H9 (cell line): ENCODE measurements at regions not wholly inside any gene's neighbourhood (a gene's known extent, or its start where the extent isn't known, plus 50 kb on each side); places are given as distances from the start of the nearest gene placed in this dataset.

Source experiments
- DNase-seq: peaks from one replicate; pipeline ENCODE4 v3.0.0-alpha.2; 2017
- H2AFZ ChIP-seq: one replicate; pipeline ENCODE4 v1.6.1; 2013; ENCODE audit warnings: mild to moderate bottlenecking, low read length, control low read depth, moderate library complexity
- H2AK5ac ChIP-seq: 2 replicates; pipeline ENCODE4 v1.6.1; 2013; ENCODE audit warnings: low read length, control low read depth, mixed read lengths; ENCODE audit not compliant: insufficient read length
- H2BK120ac ChIP-seq: one replicate; pipeline ENCODE4 v1.6.1; 2013; ENCODE audit warnings: low read depth, mild to moderate bottlenecking, low read length, control low read depth, inconsistent platforms; ENCODE audit not compliant: poor library complexity, severe bottlenecking
- H2BK12ac ChIP-seq: 2 replicates; pipeline ENCODE4 v1.6.1; 2013; ENCODE audit warnings: low read length, control low read depth, mixed read lengths, low read depth; ENCODE audit not compliant: insufficient read length
- H2BK15ac ChIP-seq: 2 replicates; pipeline ENCODE4 v1.6.1; 2013; ENCODE audit warnings: low read depth, low read length, control low read depth
- H2BK20ac ChIP-seq: one replicate; pipeline ENCODE4 v1.6.1; 2013; ENCODE audit warnings: low read depth, mild to moderate bottlenecking, low read length, control low read depth, inconsistent platforms; ENCODE audit not compliant: poor library complexity, severe bottlenecking
- H2BK5ac ChIP-seq: 2 replicates; pipeline ENCODE4 v1.6.1; 2013; ENCODE audit warnings: low read length, control low read depth, mixed read lengths; ENCODE audit not compliant: insufficient read length
- H3K14ac ChIP-seq: 2 replicates; pipeline ENCODE4 v1.6.1; 2013; ENCODE audit warnings: low read length, control low read depth; ENCODE audit not compliant: insufficient read depth
- H3K18ac ChIP-seq: 2 replicates; pipeline ENCODE4 v1.6.1; 2013; ENCODE audit warnings: low read depth, mild to moderate bottlenecking, mixed read lengths, low read length, control low read depth; ENCODE audit not compliant: insufficient read length
- H3K23ac ChIP-seq: 2 replicates; pipeline ENCODE4 v1.6.1; 2013; ENCODE audit warnings: low read length, control low read depth, mixed read lengths, low read depth; ENCODE audit not compliant: insufficient read length
- H3K23me2 ChIP-seq: 2 replicates; pipeline ENCODE4 v1.6.1; 2013; ENCODE audit warnings: low read depth, mild to moderate bottlenecking, mixed read lengths, low read length, control low read depth; ENCODE audit not compliant: insufficient read length, poor library complexity, severe bottlenecking
- H3K27ac ChIP-seq: 2 replicates; pipeline ENCODE4 v1.5.1; 2013; ENCODE audit warnings: low read length, control low read depth, mixed read lengths, low read depth; ENCODE audit not compliant: insufficient read length
- H3K27me3 ChIP-seq: 2 replicates; pipeline ENCODE4 v1.6.1; 2013; ENCODE audit warnings: low read length, control low read depth, inconsistent platforms; ENCODE audit not compliant: insufficient read depth
- H3K4ac ChIP-seq: 2 replicates; pipeline ENCODE4 v1.6.1; 2013; ENCODE audit warnings: low read depth, mild to moderate bottlenecking, control low read depth, inconsistent platforms, low read length, moderate library complexity
- H3K4me1 ChIP-seq: 2 replicates; pipeline ENCODE4 v1.6.1; 2013; ENCODE audit warnings: low read length, control low read depth, inconsistent platforms; ENCODE audit not compliant: insufficient read depth
- H3K4me2 ChIP-seq: 2 replicates; pipeline ENCODE4 v1.6.1; 2013; ENCODE audit warnings: low read length, control low read depth, mixed read lengths; ENCODE audit not compliant: insufficient read length, insufficient read depth
- H3K56ac ChIP-seq: 2 replicates; pipeline ENCODE4 v1.6.1; 2013; ENCODE audit warnings: low read depth, mild to moderate bottlenecking, mixed read lengths, low read length, control low read depth; ENCODE audit not compliant: insufficient read length
- H3K79me1 ChIP-seq: 2 replicates; pipeline ENCODE4 v1.6.1; 2013; ENCODE audit warnings: low read depth, mild to moderate bottlenecking, moderate library complexity, low read length, control low read depth, inconsistent platforms; ENCODE audit not compliant: insufficient read depth, poor library complexity, severe bottlenecking
- H3K79me2 ChIP-seq: 2 replicates; pipeline ENCODE4 v1.6.1; 2013; ENCODE audit warnings: low read length, control low read depth, inconsistent platforms; ENCODE audit not compliant: insufficient read depth
- H3K9ac ChIP-seq: 2 replicates; pipeline ENCODE4 v1.6.1; 2013; ENCODE audit warnings: low read length, control low read depth, mixed read lengths; ENCODE audit not compliant: insufficient read length; ENCODE audit errors: extremely low read depth
- H3K9me3 ChIP-seq: one replicate; pipeline ENCODE4 v1.6.1; 2013; ENCODE audit warnings: low read depth, low read length, inconsistent platforms; ENCODE audit not compliant: control insufficient read depth
- H3T11ph ChIP-seq: one replicate; pipeline ENCODE4 v1.6.1; 2013; ENCODE audit warnings: mild to moderate bottlenecking, low read length, control low read depth, inconsistent platforms
- H4K20me1 ChIP-seq: one replicate; pipeline ENCODE4 v1.6.1; 2013; ENCODE audit not compliant: control insufficient read depth, insufficient read length, insufficient read depth
- H4K5ac ChIP-seq: 2 replicates; pipeline ENCODE4 v1.6.1; 2013; ENCODE audit warnings: low read depth, mild to moderate bottlenecking, mixed read lengths, low read length, control low read depth; ENCODE audit not compliant: insufficient read length
- H4K8ac ChIP-seq: replicated peaks from 2 replicates; pipeline ENCODE4 v1.6.1; 2013; ENCODE audit warnings: low read length, control low read depth, mixed read lengths, low read depth; ENCODE audit not compliant: insufficient read length
- H4K91ac ChIP-seq: 2 replicates; pipeline ENCODE4 v1.6.1; 2013; ENCODE audit warnings: low read depth, mild to moderate bottlenecking, moderate library complexity, mixed read lengths, low read length, control low read depth; ENCODE audit not compliant: insufficient read length
- H3K27ac Mint-ChIP-seq, 3 experiments: 2 replicates in 2 of 3; 3 replicates in 1 of 3; pipeline ENCODE4 v1.8.0; 2020 to 2021; ENCODE audit warnings: mixed read lengths in 3 of 3, mild to moderate bottlenecking in 1 of 3, moderate library complexity in 1 of 3
- H3K27me3 Mint-ChIP-seq: 2 replicates; pipeline ENCODE4 v1.8.0; 2021; ENCODE audit warnings: low read depth, mild to moderate bottlenecking, moderate library complexity, mixed read lengths
- H3K36me3 Mint-ChIP-seq, 3 experiments: 2 replicates in 2 of 3; 3 replicates in 1 of 3; pipeline ENCODE4 v1.8.0; 2020 to 2021; ENCODE audit warnings: low read depth in 3 of 3, mixed read lengths in 3 of 3; ENCODE audit not compliant: insufficient read depth in 1 of 3
- H3K4me1 Mint-ChIP-seq, 2 experiments: 2 replicates each; pipeline ENCODE4 v1.8.0; 2020; ENCODE audit warnings: mixed read lengths in 2 of 2
- H3K4me3 Mint-ChIP-seq, 2 experiments: 2 replicates in 1 of 2; 3 replicates in 1 of 2; pipeline ENCODE4 v1.8.0; 2020 to 2021; ENCODE audit warnings: mild to moderate bottlenecking in 2 of 2, mixed read lengths in 2 of 2, moderate library complexity in 1 of 2
- H3K9me3 Mint-ChIP-seq, 2 experiments: 2 replicates in 1 of 2; 3 replicates in 1 of 2; pipeline ENCODE4 v1.8.0; 2020; ENCODE audit warnings: mild to moderate bottlenecking in 2 of 2, mixed read lengths in 2 of 2, moderate library complexity in 1 of 2
- CTCF ChIP-seq: fragments of 200-600 bp; sonication (generic); conservative IDR thresholded peaks from 3 replicates; pipeline ENCODE4 v1.8.0; 2021; ENCODE audit warnings: antibody characterized with exemption, mild to moderate bottlenecking
- WGBS: extraction: QIAGEN DNeasy Blood & Tissue Kit; methylation state at CpG from one replicate; pipeline ENCODE4 v1.1.7; 2013; ENCODE audit warnings: missing lambda C conversion rate, low lambda C conversion rate, mixed read lengths; ENCODE audit not compliant: insufficient read length; ENCODE audit errors: extremely low coverage; 5-methylcytosine and 5-hydroxymethylcytosine counted together

GRCh38 chr6:62805431-62805830, 405.8 kb upstream of the FKBP1C start:
- Histone ChIP-seq H2AFZ (no peak overlapping the region), H3K4me1 (peaks cover 2% of the 10 kb centered on the region; the same call in 1 of the 2 replicates), H3K4ac (no peak overlapping the region), H3T11ph (no peak overlapping the region), H2BK120ac (no peak overlapping the region), H3K27me3 (no peaks in the 10 kb centered on the region), H3K18ac (no peak overlapping the region), H3K79me1 (no peaks in the 10 kb centered on the region), H3K14ac (no peak overlapping the region), H3K79me2 (no peaks in the 10 kb centered on the region), H3K9me3 (no peaks in the 10 kb centered on the region), H3K9ac (no peak overlapping the region), H3K23me2 (no peaks in the 10 kb centered on the region), H3K56ac (no peak overlapping the region), H3K4me2 (no peak overlapping the region), H4K91ac (no peak overlapping the region), H3K27ac (no peak overlapping the region), H4K8ac (no peak overlapping the region), H2AK5ac (no peak overlapping the region), H2BK5ac (no peak overlapping the region), H4K5ac (no peak overlapping the region), H3K23ac (no peak overlapping the region), H2BK20ac (no peak overlapping the region), H2BK12ac (no peak overlapping the region), H4K20me1 (no peaks in the 10 kb centered on the region), H2BK15ac (no peak overlapping the region)
- no peak for DNase-seq
- Mint-ChIP-seq H3K27me3 (no peaks in the 10 kb centered on the region), H3K4me1 (peaks cover 19 to 25% of the 10 kb centered on the region in 2 experiments), H3K4me3 (no peak overlapping the region), H3K36me3 (peaks cover 0 to 8% (median 0%) of the 10 kb centered on the region in 3 experiments; a peak in 1 of 7 replicates), H3K9me3 (no peaks in the 10 kb centered on the region; a peak in 2 of 5 replicates), H3K27ac (no peak overlapping the region)
- TF ChIP-seq CTCF = no peak
- WGBS = no CpG with 5 or more reads among the region's 4 CpGs
